ENCODE measurements at regions not wholly inside any gene's neighbourhood (a gene's known extent, or its start where the extent isn't known, plus 50 kb on each side); places are given as distances from the start of the nearest gene placed in this dataset.

GRCh38 chr9:117587263-117587662, 116.9 kb upstream of the TLR4 start:
- TF ChIP-seq CTCF (IDR thresholded peaks at IDR 0.05; ENCODE audit: low read depth, low read length, missing control alignments) = no peak
- DNase-seq (ENCODE audit: low read depth) = no peak

DNA sequence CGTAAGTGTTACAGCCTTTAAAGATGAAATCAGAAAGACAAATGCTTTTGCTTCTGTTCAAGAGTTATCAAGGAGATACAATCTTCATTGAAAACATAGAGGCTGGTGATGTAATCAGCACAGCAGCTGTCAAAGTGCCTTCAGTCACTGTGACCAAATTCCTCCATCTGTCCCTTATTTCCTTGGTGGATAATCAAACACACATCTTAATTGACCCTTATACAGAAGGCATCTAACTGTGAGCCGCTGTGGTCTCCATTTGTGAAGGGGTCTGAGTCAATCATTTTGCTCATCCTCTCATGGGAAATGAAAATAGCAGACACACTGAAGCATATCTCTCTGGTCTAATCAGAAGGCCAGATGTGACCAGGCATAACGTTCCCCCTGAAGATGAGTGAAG, 130.1 kb upstream of the TLR4 start:
- no peak for DNase-seq (ENCODE audit: low read depth)
- no peak for TF ChIP-seq CTCF (IDR thresholded peaks at IDR 0.05; ENCODE audit: low read depth, low read length, missing control alignments)

More at GRCh38 chr9:117587263-117587662, 116.9 kb upstream of the TLR4 start:
- H3K4me3 ChIP-seq (ENCODE audit: low read depth, low read length) = no peak overlapping the region

GRCh38 chr9:117564839-117565238, 139.4 kb upstream of the TLR4 start:
- no peak overlapping the region for H3K4me3 ChIP-seq (ENCODE audit: low read depth, low read length)
- no peak for DNase-seq (ENCODE audit: low read depth)
- no peak for TF ChIP-seq CTCF (IDR thresholded peaks at IDR 0.05; ENCODE audit: low read depth, low read length, missing control alignments)

More for the DNA sequence above, 130.1 kb upstream of the TLR4 start:
- H3K4me3 ChIP-seq (ENCODE audit: low read depth, low read length) = no peak overlapping the region

GRCh38 chr9:117561761-117562160, 142.4 kb upstream of the TLR4 start:
- TF ChIP-seq CTCF (IDR thresholded peaks at IDR 0.05; ENCODE audit: low read depth, low read length, missing control alignments) = no peak
- H3K4me3 ChIP-seq (ENCODE audit: low read depth, low read length) = no peak overlapping the region
- DNase-seq (ENCODE audit: low read depth) = no peak

GRCh38 chr9:117555964-117556629, 141.2 kb upstream of the ASTN2 start:
- TF ChIP-seq CTCF (IDR thresholded peaks at IDR 0.05; ENCODE audit: low read depth, low read length, missing control alignments) = peak; percentile 79
- DNase-seq (ENCODE audit: low read depth) = peak; percentile 8

DNA sequence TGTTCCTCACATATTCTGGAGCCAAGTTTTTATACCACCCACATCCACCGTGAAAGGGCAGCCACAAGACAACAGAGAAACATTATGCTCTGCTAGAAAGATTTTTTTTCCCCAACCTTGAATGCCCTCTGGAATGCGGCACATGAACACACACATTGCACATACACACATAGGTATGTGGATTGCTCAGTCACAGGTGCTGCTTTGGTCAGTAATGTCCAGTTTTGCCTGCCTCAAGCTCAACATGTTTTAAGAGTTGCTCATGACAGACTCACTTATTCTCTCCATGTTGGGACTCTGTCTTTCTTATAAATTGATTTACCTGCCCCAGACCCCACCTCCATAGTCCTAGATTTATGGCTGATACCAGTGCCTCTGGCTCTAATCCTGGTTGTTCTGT, 138.0 kb upstream of the ASTN2 start:
- TF ChIP-seq CTCF (IDR thresholded peaks at IDR 0.05; ENCODE audit: low read depth, low read length, missing control alignments) = no peak
- DNase-seq (ENCODE audit: low read depth) = no peak
- H3K4me3 ChIP-seq (ENCODE audit: low read depth, low read length) = no peak overlapping the region

More at GRCh38 chr9:117555964-117556629, 141.2 kb upstream of the ASTN2 start:
- H3K4me3 ChIP-seq (ENCODE audit: low read depth, low read length) = no peak overlapping the region

DNA sequence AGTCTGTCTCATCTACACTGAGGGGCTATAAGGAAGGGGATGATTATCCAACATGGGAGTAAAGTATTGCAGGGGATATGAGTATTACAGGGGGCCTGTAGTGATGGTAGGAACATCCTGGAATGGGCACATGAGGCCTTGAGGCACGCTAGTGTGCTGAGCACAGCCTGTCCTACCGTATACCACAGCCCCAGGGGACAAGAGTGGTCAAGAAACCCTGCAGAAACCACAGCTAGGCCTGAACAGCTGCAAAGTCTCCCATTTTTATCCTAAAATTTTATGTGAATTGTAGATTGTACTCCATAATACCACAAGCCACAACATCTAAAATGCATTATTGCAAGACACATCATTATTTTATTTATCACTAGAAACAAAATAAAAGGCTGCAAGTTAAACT, 136.3 kb upstream of the ASTN2 start:
- TF ChIP-seq CTCF (IDR thresholded peaks at IDR 0.05; ENCODE audit: low read depth, low read length, missing control alignments) = no peak
- no peak for DNase-seq (ENCODE audit: low read depth)
- H3K4me3 ChIP-seq (ENCODE audit: low read depth, low read length) = no peak overlapping the region

Measured in GM12864 (cell line).